HepG2 (cell line): ENCODE measurements at regions not wholly inside any gene's neighbourhood (a gene's known extent, or its start where the extent isn't known, plus 50 kb on each side); places are given as distances from the start of the nearest gene placed in this dataset.

Source experiments
- ATAC-seq: fragments of 200-7000 bp; cut with Tn5 transposase; 3 replicates; pipeline ENCODE4 v1.9.1; 2020; ENCODE audit warnings: mild to moderate bottlenecking, moderate library complexity
- BruUV-seq: library from RNA; stranded (reverse); fragments of 400-500 nt; replicated peaks from 2 replicates; lab custom pipeline; 2021; lab: Mats Ljungman, UMichigan
- CTCF ChIA-PET: fragments of 300-600 bp; formaldehyde crosslinking; extraction: SDS; loops from one replicate; lab custom pipeline; 2021; ENCODE audit warnings: low total read pairs, inconsistent platforms, low intra/inter-chr PET ratio; lab: Yijun Ruan, JAX
- POLR2A ChIA-PET: fragments of 350-600 bp; sonication (Branson Sonifier 250); formaldehyde crosslinking; loops from one replicate; lab custom pipeline; 2020; ENCODE audit warnings: antibody characterized with exemption, inconsistent platforms; lab: Yijun Ruan, JAX
- DNase-seq: peaks from one replicate; pipeline ENCODE4 v3.0.0-alpha.2; 2015; ENCODE audit warnings: low spot score
- FAIRE-seq: peaks from 3 replicates; lab custom pipeline; 2011; peaks lifted over from hg19 to GRCh38; lab: Jason Lieb, UNC
- H2AFZ ChIP-seq: one replicate; pipeline ENCODE4 v1.6.1; 2011; ENCODE audit warnings: low read length, inconsistent platforms
- H3K27ac ChIP-seq: fragments of 300-600 bp; 3 replicates; pipeline ENCODE4 v1.8.0; 2011; ENCODE audit warnings: mixed run types, mild to moderate bottlenecking, mixed read lengths, low read length, inconsistent platforms; ENCODE audit not compliant: insufficient read depth; ENCODE audit errors: extremely low read length
- H3K27me3 ChIP-seq, 2 experiments: fragments of 200-600 bp in 1 of 2; 2 replicates in 1 of 2; 3 replicates in 1 of 2; pipeline versions ENCODE4 v1.6.0 to v1.8.0; 2011; ENCODE audit warnings: low read length in 2 of 2, mild to moderate bottlenecking in 2 of 2, moderate library complexity in 2 of 2, inconsistent platforms in 1 of 2; ENCODE audit not compliant: insufficient read depth in 2 of 2, control insufficient read depth in 1 of 2
- H3K36me3 ChIP-seq, 2 experiments: fragments of 200-600 bp in 1 of 2; replicated peaks in 1 of 2; 2 replicates in 1 of 2; 3 replicates in 1 of 2; pipeline versions ENCODE4 v1.5.1 to v1.8.0; 2011; ENCODE audit warnings: low read length in 2 of 2, inconsistent platforms in 1 of 2; ENCODE audit not compliant: insufficient read depth in 2 of 2, control insufficient read depth in 1 of 2
- H3K4me1 ChIP-seq: 2 replicates; pipeline ENCODE4 v1.5.1; 2012; ENCODE audit warnings: low read length, inconsistent platforms; ENCODE audit not compliant: insufficient read depth
- H3K4me2 ChIP-seq: 2 replicates; pipeline ENCODE4 v1.6.0; 2011; ENCODE audit warnings: low read depth, low read length, inconsistent platforms
- H3K4me3 ChIP-seq, 3 experiments: fragments of 200-600 bp in 1 of 3; sonication (generic), shearing (Covaris generic) in 1 of 3; replicated peaks in 1 of 3; 2 replicates each; pipeline ENCODE4 v1.5.1; 2011 to 2016; ENCODE audit warnings: low read length in 3 of 3, inconsistent platforms in 2 of 3, low read depth in 2 of 3, mild to moderate bottlenecking in 2 of 3, control low read depth in 1 of 3, mixed read lengths in 1 of 3; ENCODE audit not compliant: insufficient read depth in 1 of 3
- H3K79me2 ChIP-seq: one replicate; pipeline ENCODE4 v1.6.1; 2011; ENCODE audit warnings: low read length, inconsistent platforms; ENCODE audit not compliant: insufficient read depth
- H3K9ac ChIP-seq: 2 replicates; pipeline ENCODE4 v1.6.0; 2011; ENCODE audit warnings: mild to moderate bottlenecking, low read depth, low read length, inconsistent platforms; ENCODE audit not compliant: insufficient read depth
- H3K9me3 ChIP-seq: 2 replicates; pipeline ENCODE4 v1.5.1; 2012; ENCODE audit warnings: mild to moderate bottlenecking, low read length
- H4K20me1 ChIP-seq: 2 replicates; pipeline ENCODE4 v1.6.0; 2011; ENCODE audit warnings: inconsistent platforms, mild to moderate bottlenecking, low read length, moderate library complexity; ENCODE audit not compliant: insufficient read depth
- KLF12 ChIP-seq: sonication (generic); formaldehyde crosslinking; IDR thresholded peaks from 2 replicates; pipeline ENCODE4 v1.4.0; 2020; ENCODE audit warnings: missing genetic modification reagents, borderline replicate concordance
- MXI1 ChIP-seq: IDR thresholded peaks from 3 replicates; pipeline ENCODE4 v1.6.1; 2012; ENCODE audit warnings: low read depth, low read length, inconsistent platforms, borderline replicate concordance
- NRL ChIP-seq: sonication (generic); formaldehyde crosslinking; IDR thresholded peaks from 2 replicates; pipeline ENCODE4 v1.5.0; 2020; ENCODE audit warnings: missing genetic modification reagents, mild to moderate bottlenecking, moderate library complexity, borderline replicate concordance
- PCBP2 ChIP-seq: fragments of 200-400 bp; formaldehyde crosslinking; optimal IDR thresholded peaks from 2 replicates; pipeline ENCODE3; 2018; ENCODE audit warnings: low read length, low read depth; ENCODE audit not compliant: poor library complexity, severe bottlenecking
- TBX3 ChIP-seq: fragments of 450-650 bp; IDR thresholded peaks from 2 replicates; pipeline ENCODE4 v1.6.1; 2017; ENCODE audit warnings: antibody characterized with exemption, mild to moderate bottlenecking, inconsistent platforms, borderline replicate concordance
- THAP7 ChIP-seq: sonication (generic); formaldehyde crosslinking; IDR thresholded peaks from 2 replicates; pipeline ENCODE4 v1.8.1; 2023; ENCODE audit warnings: mild to moderate bottlenecking, missing genetic modification reagents
- ZBTB37 ChIP-seq: sonication (generic); formaldehyde crosslinking; IDR thresholded peaks from 2 replicates; pipeline ENCODE4 v1.4.0; 2020; ENCODE audit warnings: mild to moderate bottlenecking, missing genetic modification reagents
- ZBTB44 ChIP-seq: sonication (generic); formaldehyde crosslinking; IDR thresholded peaks from 2 replicates; pipeline ENCODE4 v1.4.0; 2020; ENCODE audit warnings: missing genetic modification reagents
- ZNF136 ChIP-seq: sonication (generic); formaldehyde crosslinking; IDR thresholded peaks from 2 replicates; pipeline ENCODE4 v1.8.1; 2022; ENCODE audit warnings: low read depth, mild to moderate bottlenecking, moderate library complexity, missing genetic modification reagents
- ZNF580 ChIP-seq: IDR thresholded peaks from 2 replicates; pipeline ENCODE4 v1.6.1; 2016; ENCODE audit warnings: low read depth, borderline replicate concordance
- ZNF644 ChIP-seq: IDR thresholded peaks from 2 replicates; pipeline ENCODE4 v1.6.1; 2016; ENCODE audit warnings: low read depth
- ZNF670 ChIP-seq: sonication (generic); formaldehyde crosslinking; IDR thresholded peaks from 2 replicates; pipeline ENCODE4 v1.8.0; 2022; ENCODE audit warnings: mild to moderate bottlenecking, missing genetic modification reagents, borderline replicate concordance
- ZSCAN25 ChIP-seq: sonication (generic); formaldehyde crosslinking; IDR thresholded peaks from 2 replicates; pipeline ENCODE4 v1.8.0; 2022; ENCODE audit warnings: mild to moderate bottlenecking, missing genetic modification reagents
- ZSCAN31 ChIP-seq: sonication (generic); formaldehyde crosslinking; IDR thresholded peaks from 2 replicates; pipeline ENCODE4 v1.5.0; 2020; ENCODE audit warnings: low read depth, mild to moderate bottlenecking, missing genetic modification reagents
- ZSCAN5A ChIP-seq: sonication (generic); formaldehyde crosslinking; IDR thresholded peaks from 2 replicates; pipeline ENCODE4 v1.8.0; 2022; ENCODE audit warnings: mild to moderate bottlenecking, missing genetic modification reagents, borderline replicate concordance
- WGBS: methylation state at CpG from one replicate; pipeline ENCODE4 v1.1.6; 2017; ENCODE audit warnings: low lambda C conversion rate; 5-methylcytosine and 5-hydroxymethylcytosine counted together
- in situ Hi-C: cut with HindIII; loops from 2 replicates; pipeline ENCODE4 v1.10.0; 2017; ENCODE audit warnings: low pct_unique_long_range_greater_than_20kb; ENCODE audit not compliant: extremely low pct_ligation_motif_present
- intact Hi-C: fragments of 100-400 bp; cut with micrococcal nuclease; formaldehyde crosslinking; loops from one replicate; pipeline ENCODE4 v1.10.0; 2022; ENCODE audit not compliant: unreplicated experiment
- TF ChIP-seq, protein P1 (sequence below): sonication (generic); formaldehyde crosslinking; IDR thresholded peaks from 2 replicates; pipeline ENCODE4 v1.5.0; 2020; ENCODE audit warnings: mild to moderate bottlenecking, missing genetic modification reagents, moderate library complexity

DNA sequence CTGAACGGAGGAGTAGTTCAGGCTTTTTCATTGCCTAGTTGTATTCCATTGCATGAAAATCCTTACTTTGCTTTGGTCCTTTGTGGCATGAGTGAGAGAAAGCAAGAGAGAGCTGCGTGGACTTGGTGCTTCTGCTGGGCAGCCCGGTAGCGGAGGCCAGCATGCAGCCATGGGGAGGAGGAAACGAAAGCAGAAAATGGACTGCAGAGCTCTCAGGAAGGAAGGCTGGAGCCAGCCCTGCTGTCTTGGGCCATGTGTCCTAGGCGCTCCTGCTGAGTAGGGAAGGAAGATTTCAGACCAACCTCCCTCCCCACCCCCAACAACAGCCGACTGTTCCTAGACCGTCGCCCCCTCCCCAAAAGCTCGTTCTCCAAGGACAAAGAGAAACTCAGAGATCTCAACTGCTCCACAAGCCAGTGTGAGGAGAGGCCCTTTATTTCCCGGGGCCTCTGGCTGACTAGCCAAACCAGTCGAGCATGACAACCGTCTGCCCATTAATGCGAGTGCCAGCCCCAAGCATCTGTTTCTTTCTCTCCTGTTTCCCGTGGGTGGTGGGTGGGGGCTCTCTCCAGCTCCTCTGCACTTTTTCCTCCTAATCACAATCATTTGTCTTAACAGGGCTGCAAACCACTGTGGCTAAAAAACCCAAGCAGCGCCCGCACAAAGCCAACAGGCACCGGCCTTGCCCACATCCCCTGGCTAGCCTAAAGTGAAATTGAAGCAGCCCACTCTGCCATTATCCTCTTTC lies 66.8 kb upstream of the FZD7 start:
- 49% methylated on average over 18 of the region's 18 CpGs for WGBS
- Histone ChIP-seq H3K9me3 (no peaks in the 10 kb centered on the region), H3K27ac (no peak overlapping the region), H3K4me2 (no peak overlapping the region), H3K4me3 (no peak overlapping the region), H2AFZ (no peak overlapping the region), H3K27me3 (peaks cover 0 to 31% of the 10 kb centered on the region in 2 experiments; a peak in 3 of 5 replicates), H3K36me3 (no peaks in the 10 kb centered on the region), H4K20me1 (no peaks in the 10 kb centered on the region), H3K9ac (no peak overlapping the region), H3K4me1 (no peaks in the 10 kb centered on the region), H3K79me2 (no peaks in the 10 kb centered on the region)
- intact Hi-C loops (no loop called here), in situ Hi-C loops (no loop called here)
- no peak for FAIRE-seq
- POLR2A ChIA-PET, result no interaction called here
- no peak for ATAC-seq
- BruUV-seq, result no TSS peak
- DNase-seq, result no peak
- CTCF ChIA-PET, result no interaction called here
- TF ChIP-seq NRL (CRISPR knock-in tag), result no peak
- no peak for TF ChIP-seq ZNF136 (CRISPR knock-in tag)
- no peak for TF ChIP-seq ZNF580
- no peak for TF ChIP-seq ZSCAN31 (CRISPR knock-in tag)
- no peak for TF ChIP-seq ZSCAN25 (CRISPR knock-in tag)
- no peak for TF ChIP-seq MXI1
- TF ChIP-seq ZNF670 (CRISPR knock-in tag), result no peak
- TF ChIP-seq ZBTB37 (CRISPR knock-in tag), result no peak
- no peak for TF ChIP-seq ZBTB44
- TF ChIP-seq, protein P1, sequence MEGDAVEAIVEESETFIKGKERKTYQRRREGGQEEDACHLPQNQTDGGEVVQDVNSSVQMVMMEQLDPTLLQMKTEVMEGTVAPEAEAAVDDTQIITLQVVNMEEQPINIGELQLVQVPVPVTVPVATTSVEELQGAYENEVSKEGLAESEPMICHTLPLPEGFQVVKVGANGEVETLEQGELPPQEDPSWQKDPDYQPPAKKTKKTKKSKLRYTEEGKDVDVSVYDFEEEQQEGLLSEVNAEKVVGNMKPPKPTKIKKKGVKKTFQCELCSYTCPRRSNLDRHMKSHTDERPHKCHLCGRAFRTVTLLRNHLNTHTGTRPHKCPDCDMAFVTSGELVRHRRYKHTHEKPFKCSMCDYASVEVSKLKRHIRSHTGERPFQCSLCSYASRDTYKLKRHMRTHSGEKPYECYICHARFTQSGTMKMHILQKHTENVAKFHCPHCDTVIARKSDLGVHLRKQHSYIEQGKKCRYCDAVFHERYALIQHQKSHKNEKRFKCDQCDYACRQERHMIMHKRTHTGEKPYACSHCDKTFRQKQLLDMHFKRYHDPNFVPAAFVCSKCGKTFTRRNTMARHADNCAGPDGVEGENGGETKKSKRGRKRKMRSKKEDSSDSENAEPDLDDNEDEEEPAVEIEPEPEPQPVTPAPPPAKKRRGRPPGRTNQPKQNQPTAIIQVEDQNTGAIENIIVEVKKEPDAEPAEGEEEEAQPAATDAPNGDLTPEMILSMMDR (CRISPR knock-in tag), result no peak
- no peak for TF ChIP-seq PCBP2
- TF ChIP-seq THAP7, result no peak
- TF ChIP-seq KLF12 (CRISPR knock-in tag), result no peak
- TF ChIP-seq ZSCAN5A (CRISPR knock-in tag), result no peak
- no peak for TF ChIP-seq TBX3
- TF ChIP-seq ZNF644 (CRISPR knock-in tag), result no peak
